Thyroid gland (tissue), 4 donors: ENCODE measurements at regions not wholly inside any gene's neighbourhood (a gene's known extent, or its start where the extent isn't known, plus 50 kb on each side); places are given as distances from the start of the nearest gene placed in this dataset.
"Not testable (repeated sequence)": the region's sequence is repeated elsewhere in the genome, so short reads cannot be mapped to it uniquely, and the experiment has no call there.

ENCODE experiments used
- DNase-seq, 2 donors: peaks; one replicate each; pipeline ENCODE4 v3.0.0-alpha.2; 2019
- H3K27ac ChIP-seq, 3 donors: fragments of 200-600 bp; sonication (generic); 1 replicate in 2 of 3; 2 replicates in 1 of 3; pipeline ENCODE4 v1.5.1; 2016 to 2019; ENCODE audit warnings: mild to moderate bottlenecking in 1 of 3, moderate library complexity in 1 of 3
- H3K27me3 ChIP-seq: fragments of 200-600 bp; sonication (generic); one replicate; pipeline ENCODE4 v1.5.1; 2019
- H3K36me3 ChIP-seq, 2 donors: fragments of 200-600 bp; sonication (generic); one replicate each; pipeline ENCODE4 v1.5.1; 2016 to 2019
- H3K4me1 ChIP-seq, 2 donors: fragments of 200-600 bp; sonication (generic); one replicate each; pipeline ENCODE4 v1.5.1; 2017 to 2019
- H3K4me3 ChIP-seq, 3 donors: fragments of 200-600 bp; sonication (generic); replicated peaks in 1 of 3; 1 replicate in 2 of 3; 2 replicates in 1 of 3; pipeline ENCODE4 v1.5.1; 2016; ENCODE audit warnings: mild to moderate bottlenecking in 1 of 3
- H3K9me3 ChIP-seq: fragments of 200-600 bp; sonication (generic); one replicate; pipeline ENCODE4 v1.5.1; 2017
- CTCF ChIP-seq, 6 experiments: fragments of 200-600 bp in 3 of 6; fragments of 450-650 bp in 3 of 6; sonication (generic) in 3 of 6; IDR thresholded peaks; one replicate each; pipeline ENCODE4 v1.5.1; 2016 to 2019; ENCODE audit warnings: antibody characterized with exemption in 6 of 6, mild to moderate bottlenecking in 2 of 6, inconsistent platforms in 1 of 6, moderate library complexity in 1 of 6
- POLR2A ChIP-seq, 2 donors: fragments of 450-650 bp; IDR thresholded peaks; one replicate each; pipeline ENCODE4 v1.6.1; 2017; ENCODE audit warnings: antibody characterized with exemption in 2 of 2, mild to moderate bottlenecking in 2 of 2, moderate library complexity in 1 of 2
- WGBS, 2 donors: methylation state at CpG; one replicate each; pipeline ENCODE4 v1.1.5; 2017; 5-methylcytosine and 5-hydroxymethylcytosine counted together
- intact Hi-C: fragments of 100-400 bp; cut with DNase I; formaldehyde crosslinking; loops from one replicate; pipeline ENCODE4 v1.15.1; 2023

GRCh38 chr22:33163815-33164214 is 105.6 kb upstream of the SYN3 start:
- Histone ChIP-seq H3K4me3 (no peak overlapping the region), H3K36me3 (no peaks in the 10 kb centered on the region), H3K27me3 (no peaks in the 10 kb centered on the region), H3K4me1 (no peaks in the 10 kb centered on the region), H3K9me3 (no peaks in the 10 kb centered on the region), H3K27ac (no peak overlapping the region)
- 33 to 58% methylated on average over 4 of the region's 4 CpGs for WGBS, 2 donors
- intact Hi-C loops: no loop called here
- no peak for DNase-seq
- TF ChIP-seq POLR2A (IDR thresholded peaks at IDR 0.05): no peak
- no peak for TF ChIP-seq CTCF (IDR thresholded peaks at IDR 0.05)

GRCh38 chr22:33162196-33162595 is 104.0 kb upstream of the SYN3 start:
- intact Hi-C loops: no loop called here
- DNase-seq: no peak
- no peak overlapping the region for H3K27ac ChIP-seq
- H3K36me3 ChIP-seq: no peaks in the 10 kb centered on the region
- no peak for TF ChIP-seq CTCF (IDR thresholded peaks at IDR 0.05)
- no peak for TF ChIP-seq POLR2A (IDR thresholded peaks at IDR 0.05)
- no peak overlapping the region for H3K4me3 ChIP-seq
- H3K9me3 ChIP-seq: no peaks in the 10 kb centered on the region
- 41 to 49% methylated on average over 3 of the region's 3 CpGs for WGBS, 2 donors
- no peaks in the 10 kb centered on the region for H3K27me3 ChIP-seq
- no peaks in the 10 kb centered on the region for H3K4me1 ChIP-seq

- 88 to 95% methylated on average over 1 of the region's 1 CpG for WGBS, 2 donors
- intact Hi-C loops: no loop called here
Measured at GRCh38 chr22:33160525-33160924, 102.3 kb upstream of the SYN3 start.

GRCh38 chr22:33154967-33155366 is 96.8 kb upstream of the SYN3 start:
- 44 to 62% methylated on average over 1 of the region's 1 CpG for WGBS, 2 donors
- intact Hi-C loops: not testable (repeated sequence)

More at GRCh38 chr22:33160525-33160924, 102.3 kb upstream of the SYN3 start:
- Histone ChIP-seq H3K27ac (no peak overlapping the region), H3K4me3 (no peak overlapping the region), H3K36me3 (no peaks in the 10 kb centered on the region), H3K27me3 (no peaks in the 10 kb centered on the region), H3K4me1 (no peaks in the 10 kb centered on the region), H3K9me3 (no peaks in the 10 kb centered on the region)
- DNase-seq: no peak
- no peak for TF ChIP-seq POLR2A (IDR thresholded peaks at IDR 0.05)
- TF ChIP-seq CTCF (IDR thresholded peaks at IDR 0.05): no peak

GRCh38 chr22:33149611-33150010 is 91.4 kb upstream of the SYN3 start:
- no peak overlapping the region for H3K4me3 ChIP-seq
- TF ChIP-seq CTCF (IDR thresholded peaks at IDR 0.05) (no peak), POLR2A (IDR thresholded peaks at IDR 0.05) (no peak)
- no peaks in the 10 kb centered on the region for H3K36me3 ChIP-seq
- no peaks in the 10 kb centered on the region for H3K27me3 ChIP-seq
- H3K9me3 ChIP-seq: no peaks in the 10 kb centered on the region
- H3K4me1 ChIP-seq: no peaks in the 10 kb centered on the region
- 57 to 74% methylated on average over 2 of the region's 2 CpGs for WGBS, 2 donors
- intact Hi-C loops: no loop called here
- DNase-seq: no peak
- no peak overlapping the region for H3K27ac ChIP-seq

More at GRCh38 chr22:33154967-33155366, 96.8 kb upstream of the SYN3 start:
- not testable (repeated sequence) for H3K27me3 ChIP-seq, H3K4me1 ChIP-seq, H3K27ac ChIP-seq, DNase-seq, H3K9me3 ChIP-seq, H3K4me3 ChIP-seq, H3K36me3 ChIP-seq

- Histone ChIP-seq H3K4me1 (no peaks in the 10 kb centered on the region), H3K9me3 (no peaks in the 10 kb centered on the region), H3K27ac (no peak overlapping the region), H3K27me3 (no peaks in the 10 kb centered on the region), H3K36me3 (no peaks in the 10 kb centered on the region), H3K4me3 (no peak overlapping the region)
- DNase-seq: no peak
- 65 to 81% methylated on average over 1 of the region's 1 CpG for WGBS, 2 donors
- TF ChIP-seq POLR2A (IDR thresholded peaks at IDR 0.05) (no peak), CTCF (IDR thresholded peaks at IDR 0.05) (no peak)
- intact Hi-C loops: no loop called here
Measured at GRCh38 chr22:33144721-33145120, 86.5 kb upstream of the SYN3 start.
